Parathyroid adenoma (tissue), 2 donors: ENCODE measurements at regions not wholly inside any gene's neighbourhood (a gene's known extent, or its start where the extent isn't known, plus 50 kb on each side); places are given as distances from the start of the nearest gene placed in this dataset.

Experiments used
- H2AFZ ChIP-seq: fragments of 300-600 bp; sonication (generic); one replicate; pipeline ENCODE4 v1.7.0; 2017; ENCODE audit warnings: antibody characterized with exemption, mild to moderate bottlenecking
- H3K27ac ChIP-seq: fragments of 300-600 bp; sonication (generic); one replicate; pipeline ENCODE4 v1.7.0; 2017
- H3K27me3 ChIP-seq: fragments of 300-600 bp; sonication (generic); one replicate; pipeline ENCODE4 v1.7.0; 2017; ENCODE audit warnings: low read length; ENCODE audit not compliant: control insufficient read depth, insufficient read depth
- H3K36me3 ChIP-seq: fragments of 300-600 bp; sonication (generic); one replicate; pipeline ENCODE4 v1.7.0; 2017; ENCODE audit warnings: low read length; ENCODE audit not compliant: control insufficient read depth, insufficient read depth
- H3K4me1 ChIP-seq: fragments of 300-600 bp; sonication (generic); one replicate; pipeline ENCODE4 v1.7.0; 2017; ENCODE audit warnings: control low read depth
- H3K4me2 ChIP-seq: fragments of 300-600 bp; sonication (generic); one replicate; pipeline ENCODE4 v1.7.0; 2017; ENCODE audit warnings: low read length
- H3K4me3 ChIP-seq: fragments of 300-600 bp; sonication (generic); one replicate; pipeline ENCODE4 v1.7.0; 2017; ENCODE audit warnings: low read depth, low read length
- H3K79me2 ChIP-seq: fragments of 300-600 bp; sonication (generic); one replicate; pipeline ENCODE4 v1.7.0; 2017; ENCODE audit warnings: control low read depth
- H3K9ac ChIP-seq: fragments of 300-600 bp; sonication (generic); one replicate; pipeline ENCODE4 v1.7.0; 2017; ENCODE audit warnings: mild to moderate bottlenecking
- H3K9me3 ChIP-seq: fragments of 300-600 bp; sonication (generic); one replicate; pipeline ENCODE4 v1.7.0; 2017; ENCODE audit warnings: low read length; ENCODE audit not compliant: control insufficient read depth
- TF ChIP-seq, protein P1 (sequence below): fragments of 300-600 bp; sonication (generic); IDR thresholded peaks from one replicate; pipeline ENCODE4 v1.7.0; 2017; ENCODE audit warnings: antibody characterized with exemption, mild to moderate bottlenecking
- donor health status: primary hyperparathyroidism.

DNA sequence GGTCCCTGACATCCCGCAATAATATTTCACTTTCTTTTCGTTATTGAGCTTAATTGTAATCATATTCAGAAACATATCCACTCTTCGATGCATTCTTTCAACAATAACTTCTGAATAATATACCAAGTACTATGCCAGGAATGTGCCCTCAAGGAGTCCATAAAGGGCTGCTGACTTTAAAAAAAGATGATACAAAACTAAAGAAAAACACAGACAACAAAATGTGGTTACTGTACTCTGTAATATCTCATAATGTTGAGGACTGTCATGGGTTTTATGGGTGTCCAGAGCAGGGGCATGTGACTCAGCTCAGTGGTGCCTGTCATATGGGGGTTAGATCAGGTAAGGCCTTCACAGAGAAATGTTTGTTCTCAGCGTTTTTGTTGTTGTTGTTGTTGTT lies 73.7 kb downstream of the ARL4A start:
- no peaks in the 10 kb centered on the region for H3K27me3 ChIP-seq
- no peaks in the 10 kb centered on the region for H3K4me1 ChIP-seq
- H3K4me3 ChIP-seq, result no peak overlapping the region
- H3K27ac ChIP-seq, result no peak overlapping the region
- H3K36me3 ChIP-seq, result no peaks in the 10 kb centered on the region
- no peaks in the 10 kb centered on the region for H3K9me3 ChIP-seq
- no peak overlapping the region for H2AFZ ChIP-seq
- TF ChIP-seq, protein P1, sequence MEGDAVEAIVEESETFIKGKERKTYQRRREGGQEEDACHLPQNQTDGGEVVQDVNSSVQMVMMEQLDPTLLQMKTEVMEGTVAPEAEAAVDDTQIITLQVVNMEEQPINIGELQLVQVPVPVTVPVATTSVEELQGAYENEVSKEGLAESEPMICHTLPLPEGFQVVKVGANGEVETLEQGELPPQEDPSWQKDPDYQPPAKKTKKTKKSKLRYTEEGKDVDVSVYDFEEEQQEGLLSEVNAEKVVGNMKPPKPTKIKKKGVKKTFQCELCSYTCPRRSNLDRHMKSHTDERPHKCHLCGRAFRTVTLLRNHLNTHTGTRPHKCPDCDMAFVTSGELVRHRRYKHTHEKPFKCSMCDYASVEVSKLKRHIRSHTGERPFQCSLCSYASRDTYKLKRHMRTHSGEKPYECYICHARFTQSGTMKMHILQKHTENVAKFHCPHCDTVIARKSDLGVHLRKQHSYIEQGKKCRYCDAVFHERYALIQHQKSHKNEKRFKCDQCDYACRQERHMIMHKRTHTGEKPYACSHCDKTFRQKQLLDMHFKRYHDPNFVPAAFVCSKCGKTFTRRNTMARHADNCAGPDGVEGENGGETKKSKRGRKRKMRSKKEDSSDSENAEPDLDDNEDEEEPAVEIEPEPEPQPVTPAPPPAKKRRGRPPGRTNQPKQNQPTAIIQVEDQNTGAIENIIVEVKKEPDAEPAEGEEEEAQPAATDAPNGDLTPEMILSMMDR, result no peak
- H3K79me2 ChIP-seq, result no peaks in the 10 kb centered on the region
- H3K4me2 ChIP-seq, result no peak overlapping the region
- no peak overlapping the region for H3K9ac ChIP-seq

DNA sequence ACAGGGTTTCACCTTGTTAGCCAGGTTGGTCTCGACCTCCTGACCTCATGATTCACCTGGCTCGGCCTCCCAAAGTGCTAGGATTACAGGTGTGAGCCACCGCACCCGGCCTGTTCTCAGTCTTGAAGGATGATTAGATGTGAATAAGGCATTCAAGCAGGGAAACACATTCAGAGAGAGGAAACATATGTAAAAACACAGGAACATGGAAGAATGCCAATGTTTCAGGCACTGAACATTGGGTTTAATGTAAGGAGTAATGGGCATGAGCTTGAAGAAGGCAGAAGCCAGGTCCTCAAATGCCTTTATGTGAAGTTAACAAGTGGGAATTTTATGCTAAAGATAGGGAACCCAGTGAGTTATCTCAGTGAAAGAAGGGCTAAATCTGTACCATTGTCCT lies 74.3 kb downstream of the ARL4A start:
- Histone ChIP-seq H3K4me2 (no peak overlapping the region), H3K36me3 (no peaks in the 10 kb centered on the region), H3K27me3 (no peaks in the 10 kb centered on the region), H3K79me2 (no peaks in the 10 kb centered on the region), H3K9me3 (no peaks in the 10 kb centered on the region), H3K4me3 (no peak overlapping the region), H3K27ac (no peak overlapping the region), H3K4me1 (no peaks in the 10 kb centered on the region), H2AFZ (no peak overlapping the region), H3K9ac (no peak overlapping the region)
- TF ChIP-seq, protein P1, result no peak

DNA sequence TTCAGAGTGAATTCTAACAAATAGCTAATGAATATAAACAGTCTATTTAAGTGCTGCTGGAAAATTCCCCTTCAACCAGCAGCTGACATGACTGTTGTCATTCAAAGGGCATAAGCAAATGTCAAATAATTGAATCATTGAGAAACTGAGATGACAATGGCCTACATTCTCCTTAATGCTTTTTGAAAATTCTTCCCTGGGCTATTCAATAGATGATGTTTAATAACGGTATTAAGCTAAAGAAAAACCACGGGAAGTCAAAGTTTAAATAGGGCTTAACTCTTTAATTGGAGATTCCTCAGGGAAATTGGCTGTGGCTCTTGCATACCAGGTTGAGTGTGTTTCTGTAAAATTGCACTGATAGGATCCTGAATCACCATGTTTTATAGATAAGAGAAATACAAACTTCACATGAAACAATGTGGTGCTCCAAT lies 77.0 kb downstream of the ARL4A start:
- H3K27me3 ChIP-seq, result no peaks in the 10 kb centered on the region
- H3K9ac ChIP-seq, result no peak overlapping the region
- H3K36me3 ChIP-seq, result no peaks in the 10 kb centered on the region
- H3K4me2 ChIP-seq, result no peak overlapping the region
- H3K4me1 ChIP-seq, result no peaks in the 10 kb centered on the region
- H3K4me3 ChIP-seq, result no peak overlapping the region
- H3K79me2 ChIP-seq, result no peaks in the 10 kb centered on the region
- no peak overlapping the region for H3K27ac ChIP-seq
- TF ChIP-seq, protein P1, result no peak
- H3K9me3 ChIP-seq, result no peaks in the 10 kb centered on the region
- H2AFZ ChIP-seq, result no peak overlapping the region

DNA sequence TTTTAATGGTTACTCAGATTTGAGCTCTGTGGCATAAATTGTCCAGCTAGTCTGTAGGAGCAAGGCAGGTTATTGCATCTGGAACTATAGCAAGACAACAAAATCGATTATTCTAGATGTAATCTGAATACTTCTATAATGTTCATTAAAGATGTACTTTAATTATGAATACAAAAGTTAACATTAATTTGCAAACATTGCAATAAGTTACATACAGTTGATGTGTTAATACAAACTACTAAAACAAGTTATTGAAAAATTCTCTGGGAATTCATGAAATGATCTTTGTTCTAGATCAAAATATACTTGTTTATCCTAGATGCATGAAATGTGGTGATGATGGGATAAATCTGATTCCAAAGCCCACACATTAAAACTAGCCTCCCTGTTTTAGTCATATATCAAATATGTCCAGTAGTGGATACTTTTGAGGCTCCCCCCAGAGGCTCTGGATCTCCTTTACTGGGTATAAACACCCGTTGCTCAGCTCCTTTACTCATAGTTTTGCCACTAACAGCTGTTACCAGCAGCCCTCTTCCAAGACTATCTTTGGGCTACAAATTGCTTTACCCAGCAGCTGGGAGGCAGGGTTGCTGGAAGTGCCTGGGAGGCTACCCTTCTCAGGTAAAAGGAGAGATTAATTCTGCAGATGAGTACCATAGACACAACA lies 78.1 kb downstream of the ARL4A start:
- Histone ChIP-seq H3K9ac (no peak overlapping the region), H3K9me3 (no peaks in the 10 kb centered on the region), H2AFZ (no peak overlapping the region), H3K4me2 (no peak overlapping the region), H3K4me1 (no peaks in the 10 kb centered on the region), H3K36me3 (no peaks in the 10 kb centered on the region), H3K27ac (no peak overlapping the region), H3K79me2 (no peaks in the 10 kb centered on the region), H3K4me3 (no peak overlapping the region), H3K27me3 (no peaks in the 10 kb centered on the region)
- TF ChIP-seq, protein P1, result no peak

DNA sequence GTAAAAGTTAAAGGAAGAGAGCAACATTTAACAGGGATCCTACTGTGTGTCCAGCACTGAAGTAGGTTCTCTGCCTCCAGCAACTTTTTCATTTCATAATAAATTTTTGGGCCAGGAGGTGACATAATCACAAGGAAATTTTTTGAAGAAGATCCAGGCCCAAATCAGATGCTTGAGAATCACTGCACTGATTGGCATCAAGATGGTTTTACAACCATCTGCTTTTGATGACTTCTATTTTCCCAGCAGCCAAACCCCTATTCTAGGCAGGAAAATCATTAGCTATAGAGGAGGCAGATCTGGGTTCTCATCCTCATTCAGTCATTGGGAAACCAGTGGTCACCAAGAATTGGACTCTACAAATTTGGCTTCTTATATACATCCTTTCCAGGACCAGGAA lies 79.0 kb downstream of the ARL4A start:
- no peaks in the 10 kb centered on the region for H3K79me2 ChIP-seq
- H2AFZ ChIP-seq, result no peak overlapping the region
- no peaks in the 10 kb centered on the region for H3K4me1 ChIP-seq
- no peak overlapping the region for H3K9ac ChIP-seq
- H3K4me2 ChIP-seq, result no peak overlapping the region
- H3K4me3 ChIP-seq, result no peak overlapping the region
- no peaks in the 10 kb centered on the region for H3K36me3 ChIP-seq
- no peaks in the 10 kb centered on the region for H3K27me3 ChIP-seq
- no peak overlapping the region for H3K27ac ChIP-seq
- TF ChIP-seq, protein P1, result no peak
- no peaks in the 10 kb centered on the region for H3K9me3 ChIP-seq
